ENCODE measurements at regions not wholly inside any gene's neighbourhood (a gene's known extent, or its start where the extent isn't known, plus 50 kb on each side); places are given as distances from the start of the nearest gene placed in this dataset.
"Not testable (repeated sequence)": the region's sequence is repeated elsewhere in the genome, so short reads cannot be mapped to it uniquely, and the experiment has no call there.

DNA sequence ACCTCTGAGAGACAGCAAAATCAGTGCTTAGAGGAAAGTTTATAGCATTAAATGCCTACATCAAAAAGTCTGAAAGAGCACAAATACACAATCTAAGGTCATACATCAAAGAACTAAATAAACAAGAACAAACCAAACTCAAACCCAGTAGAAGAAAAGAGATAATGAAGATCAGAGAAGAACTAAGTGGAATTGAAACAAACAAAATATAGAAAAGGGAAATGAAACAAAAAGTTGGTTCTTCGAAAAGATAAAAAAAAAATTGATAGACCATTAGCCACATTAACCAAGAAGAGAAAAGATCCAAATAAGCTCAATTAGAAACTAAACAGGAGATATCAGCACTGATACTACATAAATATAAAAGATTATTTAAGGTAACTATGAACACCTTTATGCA is 280.0 kb upstream of the NRG3 start:
- H3K4me3 ChIP-seq (ENCODE audit: low read depth in 1 of 5, low read length in 5 of 5) = no peak overlapping the region
- no peak overlapping the region for H3K27ac ChIP-seq (ENCODE audit: low read depth, low read length)
- no peak overlapping the region for H3K9ac ChIP-seq (ENCODE audit: low read length in 5 of 5)
- no peaks in the 10 kb centered on the region for H3K4me1 ChIP-seq (ENCODE audit: control insufficient read depth in 5 of 5, insufficient read depth in 5 of 5, low read length in 5 of 5)
- H3K36me3 ChIP-seq (ENCODE audit: control insufficient read depth in 5 of 5, insufficient read depth in 5 of 5, low read length in 5 of 5) = no peaks in the 10 kb centered on the region
- H3K27me3 ChIP-seq (ENCODE audit: control insufficient read depth in 5 of 5, insufficient read depth in 4 of 5, low read length in 5 of 5) = no peaks in the 10 kb centered on the region
- peaks cover 0 to 11% (median 9%) of the 10 kb centered on the region in 5 donors for H3K9me3 ChIP-seq (ENCODE audit: control insufficient read depth in 5 of 5, low read length in 5 of 5)

DNA sequence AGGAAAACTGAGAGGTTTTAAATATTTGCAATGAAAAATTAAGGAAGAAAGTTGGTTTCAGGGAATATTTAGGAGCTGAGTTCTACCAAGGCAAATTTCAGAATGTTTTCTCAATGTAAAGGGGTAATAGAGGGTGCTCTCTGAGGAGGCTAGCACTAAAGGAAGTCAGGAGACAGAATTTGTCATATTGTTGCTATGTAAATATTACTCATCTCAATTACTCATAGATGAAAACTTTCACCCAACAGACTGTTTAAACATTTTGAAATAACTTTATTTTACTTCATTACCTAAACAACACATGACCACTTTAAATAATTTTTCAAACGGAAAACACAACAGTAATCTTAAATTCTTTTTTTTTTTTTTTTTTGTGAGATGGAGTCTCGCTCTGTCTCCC is 274.8 kb upstream of the NRG3 start:
- Histone ChIP-seq H3K9ac (ENCODE audit: low read length in 5 of 5) (no peak overlapping the region), H3K4me1 (ENCODE audit: control insufficient read depth in 5 of 5, insufficient read depth in 5 of 5, low read length in 5 of 5) (no peaks in the 10 kb centered on the region), H3K36me3 (ENCODE audit: control insufficient read depth in 5 of 5, insufficient read depth in 5 of 5, low read length in 5 of 5) (no peaks in the 10 kb centered on the region), H3K27ac (ENCODE audit: low read depth, low read length) (no peak overlapping the region), H3K9me3 (ENCODE audit: control insufficient read depth in 5 of 5, low read length in 5 of 5) (peaks cover 0 to under 1% (median 0%) of the 10 kb centered on the region in 5 donors), H3K4me3 (ENCODE audit: low read depth in 1 of 5, low read length in 5 of 5) (no peak overlapping the region), H3K27me3 (ENCODE audit: control insufficient read depth in 5 of 5, insufficient read depth in 4 of 5, low read length in 5 of 5) (no peaks in the 10 kb centered on the region)

- Histone ChIP-seq H3K36me3 (ENCODE audit: control insufficient read depth in 5 of 5, insufficient read depth in 5 of 5, low read length in 5 of 5) (no peaks in the 10 kb centered on the region), H3K9me3 (ENCODE audit: control insufficient read depth in 5 of 5, low read length in 5 of 5) (peaks cover 0 to 4% (median 0%) of the 10 kb centered on the region in 5 donors), H3K27me3 (ENCODE audit: control insufficient read depth in 5 of 5, insufficient read depth in 4 of 5, low read length in 5 of 5) (no peaks in the 10 kb centered on the region), H3K4me3 (ENCODE audit: low read depth in 1 of 5, low read length in 5 of 5) (no peak overlapping the region), H3K27ac (ENCODE audit: low read depth, low read length) (no peak overlapping the region), H3K9ac (ENCODE audit: low read length in 5 of 5) (no peak overlapping the region), H3K4me1 (ENCODE audit: control insufficient read depth in 5 of 5, insufficient read depth in 5 of 5, low read length in 5 of 5) (no peaks in the 10 kb centered on the region)
Observed at GRCh38 chr10:81603106-81603620, 271.8 kb upstream of the NRG3 start.

DNA sequence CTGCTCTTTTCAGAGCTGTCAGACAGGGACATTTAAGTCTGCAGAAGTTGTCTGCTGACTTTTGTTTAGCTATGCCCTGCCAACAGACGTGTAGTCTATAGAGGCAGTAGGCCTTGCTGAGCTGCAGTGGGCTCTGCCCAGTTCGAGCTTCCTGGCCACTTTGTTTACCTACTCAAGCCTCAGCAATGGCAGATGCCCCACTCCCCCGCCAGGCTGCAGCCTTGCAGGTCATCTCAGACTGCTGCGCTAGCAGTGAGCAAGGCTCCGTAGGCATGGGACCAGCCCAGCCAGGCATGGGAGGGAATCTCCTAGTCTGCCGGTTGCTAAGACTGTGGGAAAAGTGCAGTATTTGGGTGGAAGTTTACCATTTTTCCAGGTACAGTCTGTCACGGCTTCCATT is 230.5 kb upstream of the NRG3 start:
- H3K27me3 ChIP-seq (ENCODE audit: control insufficient read depth in 5 of 5, insufficient read depth in 4 of 5, low read length in 5 of 5); H3K9ac ChIP-seq (ENCODE audit: low read length in 5 of 5); H3K4me1 ChIP-seq (ENCODE audit: control insufficient read depth in 5 of 5, insufficient read depth in 5 of 5, low read length in 5 of 5); H3K9me3 ChIP-seq (ENCODE audit: control insufficient read depth in 5 of 5, low read length in 5 of 5); H3K4me3 ChIP-seq (ENCODE audit: low read depth in 1 of 5, low read length in 5 of 5); H3K27ac ChIP-seq (ENCODE audit: low read depth, low read length); H3K36me3 ChIP-seq (ENCODE audit: control insufficient read depth in 5 of 5, insufficient read depth in 5 of 5, low read length in 5 of 5): not testable (repeated sequence)

DNA sequence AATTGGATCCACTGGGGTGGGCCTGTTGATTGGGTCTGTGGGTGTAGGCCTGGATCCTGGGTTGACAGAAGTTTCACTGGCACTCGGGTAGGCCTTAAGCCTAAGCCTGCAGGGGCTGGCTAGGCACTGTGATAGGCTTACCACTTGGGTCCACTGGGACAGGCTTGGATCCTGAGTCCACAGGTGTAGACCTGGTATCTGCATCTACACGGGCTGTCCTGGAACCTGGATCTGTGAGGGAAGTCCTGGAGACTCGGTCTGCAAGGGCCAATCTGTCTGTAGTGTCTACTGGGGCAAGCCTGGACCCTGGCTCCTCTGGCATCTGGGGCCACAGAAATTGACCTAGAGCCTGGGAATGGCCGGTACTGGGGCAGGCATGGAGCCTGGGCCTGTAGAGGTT is 219.0 kb upstream of the NRG3 start:
- no peaks in the 10 kb centered on the region for H3K4me1 ChIP-seq (ENCODE audit: control insufficient read depth in 5 of 5, insufficient read depth in 5 of 5, low read length in 5 of 5)
- H3K4me3 ChIP-seq (ENCODE audit: low read depth in 1 of 5, low read length in 5 of 5) = no peak overlapping the region
- H3K9ac ChIP-seq (ENCODE audit: low read length in 5 of 5) = no peak overlapping the region
- no peaks in the 10 kb centered on the region for H3K27me3 ChIP-seq (ENCODE audit: control insufficient read depth in 5 of 5, insufficient read depth in 4 of 5, low read length in 5 of 5)
- H3K36me3 ChIP-seq (ENCODE audit: control insufficient read depth in 5 of 5, insufficient read depth in 5 of 5, low read length in 5 of 5) = no peaks in the 10 kb centered on the region
- peaks cover 0 to 12% (median 9%) of the 10 kb centered on the region in 5 donors for H3K9me3 ChIP-seq (ENCODE audit: control insufficient read depth in 5 of 5, low read length in 5 of 5)
- H3K27ac ChIP-seq (ENCODE audit: low read depth, low read length) = no peak overlapping the region

DNA sequence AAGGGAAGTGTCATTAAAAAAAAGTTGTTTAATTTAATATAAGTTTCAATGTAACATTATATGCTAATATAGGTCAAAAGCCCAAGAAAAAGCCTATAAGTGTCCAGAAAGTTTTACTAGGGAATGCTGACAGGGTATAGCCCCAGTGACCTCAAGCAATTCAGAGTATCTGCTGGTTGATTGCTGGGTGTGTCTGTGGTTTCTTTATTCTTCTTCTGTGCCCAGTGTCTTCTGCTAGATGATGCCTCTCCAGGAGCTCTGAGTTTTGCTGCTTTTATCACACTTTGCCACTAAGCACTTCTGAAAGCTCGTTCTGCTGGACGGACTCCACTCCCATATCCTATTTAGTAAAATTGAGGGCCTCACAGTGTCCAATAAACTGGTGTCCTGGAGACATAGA is 212.2 kb upstream of the NRG3 start:
- no peaks in the 10 kb centered on the region for H3K4me1 ChIP-seq (ENCODE audit: control insufficient read depth in 5 of 5, insufficient read depth in 5 of 5, low read length in 5 of 5)
- no peak overlapping the region for H3K9ac ChIP-seq (ENCODE audit: low read length in 5 of 5)
- peaks cover 0 to 3% (median 0%) of the 10 kb centered on the region in 5 donors for H3K9me3 ChIP-seq (ENCODE audit: control insufficient read depth in 5 of 5, low read length in 5 of 5)
- no peaks in the 10 kb centered on the region for H3K27me3 ChIP-seq (ENCODE audit: control insufficient read depth in 5 of 5, insufficient read depth in 4 of 5, low read length in 5 of 5)
- no peak overlapping the region for H3K27ac ChIP-seq (ENCODE audit: low read depth, low read length)
- no peak overlapping the region for H3K4me3 ChIP-seq (ENCODE audit: low read depth in 1 of 5, low read length in 5 of 5)
- H3K36me3 ChIP-seq (ENCODE audit: control insufficient read depth in 5 of 5, insufficient read depth in 5 of 5, low read length in 5 of 5) = no peaks in the 10 kb centered on the region

GRCh38 chr10:81664800-81665199 is 210.2 kb upstream of the NRG3 start:
- not testable (repeated sequence) for H3K4me3 ChIP-seq (ENCODE audit: low read depth in 1 of 5, low read length in 5 of 5); H3K4me1 ChIP-seq (ENCODE audit: control insufficient read depth in 5 of 5, insufficient read depth in 5 of 5, low read length in 5 of 5); H3K36me3 ChIP-seq (ENCODE audit: control insufficient read depth in 5 of 5, insufficient read depth in 5 of 5, low read length in 5 of 5); H3K27me3 ChIP-seq (ENCODE audit: control insufficient read depth in 5 of 5, insufficient read depth in 4 of 5, low read length in 5 of 5); H3K9ac ChIP-seq (ENCODE audit: low read length in 5 of 5); H3K27ac ChIP-seq (ENCODE audit: low read depth, low read length)
- peaks cover 0 to 13% (median 7%) of the 10 kb centered on the region in 5 donors for H3K9me3 ChIP-seq (ENCODE audit: control insufficient read depth in 5 of 5, low read length in 5 of 5)

- Histone ChIP-seq H3K36me3 (ENCODE audit: control insufficient read depth in 5 of 5, insufficient read depth in 5 of 5, low read length in 5 of 5) (no peaks in the 10 kb centered on the region), H3K27me3 (ENCODE audit: control insufficient read depth in 5 of 5, insufficient read depth in 4 of 5, low read length in 5 of 5) (no peaks in the 10 kb centered on the region), H3K4me1 (ENCODE audit: control insufficient read depth in 5 of 5, insufficient read depth in 5 of 5, low read length in 5 of 5) (no peaks in the 10 kb centered on the region), H3K9ac (ENCODE audit: low read length in 5 of 5) (no peak overlapping the region), H3K9me3 (ENCODE audit: control insufficient read depth in 5 of 5, low read length in 5 of 5) (peaks cover 0 to 2% (median 1%) of the 10 kb centered on the region in 5 donors), H3K4me3 (ENCODE audit: low read depth in 1 of 5, low read length in 5 of 5) (no peak overlapping the region), H3K27ac (ENCODE audit: low read depth, low read length) (no peak overlapping the region)
Observed at GRCh38 chr10:81674941-81675340, 200.1 kb upstream of the NRG3 start.

- H3K9ac ChIP-seq (ENCODE audit: low read length in 5 of 5) = no peak overlapping the region
- no peaks in the 10 kb centered on the region for H3K4me1 ChIP-seq (ENCODE audit: control insufficient read depth in 5 of 5, insufficient read depth in 5 of 5, low read length in 5 of 5)
- H3K27me3 ChIP-seq (ENCODE audit: control insufficient read depth in 5 of 5, insufficient read depth in 4 of 5, low read length in 5 of 5) = no peaks in the 10 kb centered on the region
- H3K36me3 ChIP-seq (ENCODE audit: control insufficient read depth in 5 of 5, insufficient read depth in 5 of 5, low read length in 5 of 5) = no peaks in the 10 kb centered on the region
- no peaks in the 10 kb centered on the region for H3K9me3 ChIP-seq (ENCODE audit: control insufficient read depth in 5 of 5, low read length in 5 of 5)
- H3K27ac ChIP-seq (ENCODE audit: low read depth, low read length) = no peak overlapping the region
- no peak overlapping the region for H3K4me3 ChIP-seq (ENCODE audit: low read depth in 1 of 5, low read length in 5 of 5)
Observed at GRCh38 chr10:81679291-81679690, 195.7 kb upstream of the NRG3 start.

DNA sequence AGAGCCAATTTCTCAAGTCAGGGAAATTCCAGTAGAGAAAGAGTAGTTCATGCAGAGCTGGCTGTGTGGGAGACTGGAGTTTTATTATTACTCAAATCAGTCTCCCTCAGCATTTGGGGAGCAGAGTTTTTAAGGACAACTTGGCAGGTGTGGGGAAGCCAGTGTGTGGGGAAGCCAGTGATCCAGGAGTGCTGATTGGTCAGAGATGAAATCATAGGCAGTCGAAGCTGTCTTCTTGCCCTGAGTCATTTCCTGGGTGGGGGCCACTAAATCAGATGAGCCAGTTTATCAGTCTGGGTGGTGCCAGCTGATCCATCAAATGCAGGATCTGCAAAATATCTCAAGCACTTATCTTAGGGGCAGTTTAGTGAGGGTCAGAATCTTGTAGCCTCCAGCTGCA is 194.6 kb upstream of the NRG3 start:
- Histone ChIP-seq H3K27ac (ENCODE audit: low read depth, low read length) (no peak overlapping the region), H3K9ac (ENCODE audit: low read length in 5 of 5) (no peak overlapping the region), H3K9me3 (ENCODE audit: control insufficient read depth in 5 of 5, low read length in 5 of 5) (no peaks in the 10 kb centered on the region), H3K4me1 (ENCODE audit: control insufficient read depth in 5 of 5, insufficient read depth in 5 of 5, low read length in 5 of 5) (no peaks in the 10 kb centered on the region), H3K4me3 (ENCODE audit: low read depth in 1 of 5, low read length in 5 of 5) (no peak overlapping the region), H3K27me3 (ENCODE audit: control insufficient read depth in 5 of 5, insufficient read depth in 4 of 5, low read length in 5 of 5) (no peaks in the 10 kb centered on the region), H3K36me3 (ENCODE audit: control insufficient read depth in 5 of 5, insufficient read depth in 5 of 5, low read length in 5 of 5) (no peaks in the 10 kb centered on the region)

DNA sequence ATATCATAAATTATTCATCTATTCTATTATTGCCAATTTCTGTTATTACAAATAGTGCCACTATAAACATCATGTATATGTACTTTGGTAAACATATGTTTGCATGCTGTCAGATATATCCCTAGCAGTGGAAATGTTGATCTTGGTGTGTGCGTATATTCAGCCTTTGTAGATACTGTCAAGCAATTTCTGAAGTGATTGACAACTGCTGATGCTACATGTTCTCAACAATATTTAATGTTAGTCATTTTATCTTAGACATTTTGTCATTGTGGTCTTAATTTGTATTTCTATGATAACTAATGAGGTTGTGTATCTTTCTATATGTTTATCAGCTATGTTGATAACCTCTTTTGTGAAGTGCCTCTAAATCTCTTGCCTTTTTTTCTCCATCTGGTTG is 186.5 kb upstream of the NRG3 start:
- H3K9me3 ChIP-seq (ENCODE audit: control insufficient read depth in 5 of 5, low read length in 5 of 5) = peaks cover 0 to 6% (median 0%) of the 10 kb centered on the region in 5 donors
- no peak overlapping the region for H3K9ac ChIP-seq (ENCODE audit: low read length in 5 of 5)

More for the DNA sequence above, 186.5 kb upstream of the NRG3 start:
- no peaks in the 10 kb centered on the region for H3K27me3 ChIP-seq (ENCODE audit: control insufficient read depth in 5 of 5, insufficient read depth in 4 of 5, low read length in 5 of 5)
- no peak overlapping the region for H3K27ac ChIP-seq (ENCODE audit: low read depth, low read length)
- no peaks in the 10 kb centered on the region for H3K4me1 ChIP-seq (ENCODE audit: control insufficient read depth in 5 of 5, insufficient read depth in 5 of 5, low read length in 5 of 5)
- H3K4me3 ChIP-seq (ENCODE audit: low read depth in 1 of 5, low read length in 5 of 5) = no peak overlapping the region
- H3K36me3 ChIP-seq (ENCODE audit: control insufficient read depth in 5 of 5, insufficient read depth in 5 of 5, low read length in 5 of 5) = no peaks in the 10 kb centered on the region

Data from subcutaneous abdominal adipose tissue (tissue), 5 donors.